ENCODE measurements at regions not wholly inside any gene's neighbourhood (a gene's known extent, or its start where the extent isn't known, plus 50 kb on each side); places are given as distances from the start of the nearest gene placed in this dataset.

DNA sequence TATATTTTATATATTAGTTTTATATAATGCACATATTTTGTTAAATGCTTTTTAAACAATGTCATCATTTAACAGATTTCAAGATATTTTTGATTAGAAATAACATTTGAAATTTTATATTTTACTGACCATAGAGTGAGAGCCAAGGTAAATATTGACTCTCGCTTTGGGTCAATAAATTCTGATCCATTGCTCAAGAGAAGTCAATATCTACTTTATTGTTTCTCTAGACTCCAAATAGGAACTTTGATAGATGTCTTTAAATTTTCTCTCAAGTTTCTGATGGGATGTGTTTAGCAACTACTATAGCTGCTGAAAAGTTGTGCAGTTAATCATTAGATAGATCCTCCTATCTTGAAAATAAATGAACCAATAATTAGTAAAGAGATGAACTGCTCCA lies 61.4 kb upstream of the ATXN7L3B start:
- TF ChIP-seq, protein P1, sequence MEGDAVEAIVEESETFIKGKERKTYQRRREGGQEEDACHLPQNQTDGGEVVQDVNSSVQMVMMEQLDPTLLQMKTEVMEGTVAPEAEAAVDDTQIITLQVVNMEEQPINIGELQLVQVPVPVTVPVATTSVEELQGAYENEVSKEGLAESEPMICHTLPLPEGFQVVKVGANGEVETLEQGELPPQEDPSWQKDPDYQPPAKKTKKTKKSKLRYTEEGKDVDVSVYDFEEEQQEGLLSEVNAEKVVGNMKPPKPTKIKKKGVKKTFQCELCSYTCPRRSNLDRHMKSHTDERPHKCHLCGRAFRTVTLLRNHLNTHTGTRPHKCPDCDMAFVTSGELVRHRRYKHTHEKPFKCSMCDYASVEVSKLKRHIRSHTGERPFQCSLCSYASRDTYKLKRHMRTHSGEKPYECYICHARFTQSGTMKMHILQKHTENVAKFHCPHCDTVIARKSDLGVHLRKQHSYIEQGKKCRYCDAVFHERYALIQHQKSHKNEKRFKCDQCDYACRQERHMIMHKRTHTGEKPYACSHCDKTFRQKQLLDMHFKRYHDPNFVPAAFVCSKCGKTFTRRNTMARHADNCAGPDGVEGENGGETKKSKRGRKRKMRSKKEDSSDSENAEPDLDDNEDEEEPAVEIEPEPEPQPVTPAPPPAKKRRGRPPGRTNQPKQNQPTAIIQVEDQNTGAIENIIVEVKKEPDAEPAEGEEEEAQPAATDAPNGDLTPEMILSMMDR (conservative IDR thresholded peaks at IDR 0.05): no peak
- TF ChIP-seq EZH2 (IDR thresholded peaks at IDR 0.05; ENCODE audit: low read depth): no peak
